Common myeloid progenitor, CD34-positive (primary cell): ENCODE measurements at regions not wholly inside any gene's neighbourhood (a gene's known extent, or its start where the extent isn't known, plus 50 kb on each side); places are given as distances from the start of the nearest gene placed in this dataset.
"Not testable (repeated sequence)": the region's sequence is repeated elsewhere in the genome, so short reads cannot be mapped to it uniquely, and the experiment has no call there.

Experiments
- CTCF ChIA-PET: fragments of 350-600 bp; sonication (Branson Sonifier 250); formaldehyde crosslinking; loops from one replicate; lab custom pipeline; 2021; ENCODE audit warnings: antibody characterized with exemption; lab: Charles Lee
- POLR2A ChIA-PET: fragments of 350-600 bp; sonication (Branson Sonifier 250); formaldehyde crosslinking; loops from one replicate; lab custom pipeline; 2021; ENCODE audit warnings: antibody characterized with exemption; lab: Charles Lee
- DNase-seq, 3 donors: peaks; one replicate each; pipeline versions ENCODE4 v3.0.0 to v3.0.0-alpha.2; 2013
- H3K27ac ChIP-seq, 2 experiments: 1 replicate in 1 of 2; 2 replicates in 1 of 2; pipeline ENCODE4 v1.7.0; 2013; ENCODE audit warnings: inconsistent platforms in 2 of 2, low read length in 2 of 2, mild to moderate bottlenecking in 2 of 2, low read depth in 1 of 2, moderate library complexity in 1 of 2; ENCODE audit not compliant: severe bottlenecking in 2 of 2, insufficient read depth in 1 of 2, poor library complexity in 1 of 2
- H3K27me3 ChIP-seq, 5 experiments: replicated peaks in 2 of 5; 1 replicate in 3 of 5; 2 replicates in 2 of 5; pipeline versions ENCODE4 v1.6.1 to v1.7.0; 2013; ENCODE audit warnings: low read length in 4 of 5, mild to moderate bottlenecking in 2 of 5, moderate library complexity in 2 of 5, inconsistent platforms in 1 of 5; ENCODE audit not compliant: insufficient read depth in 5 of 5, control insufficient read depth in 4 of 5
- H3K36me3 ChIP-seq, 4 experiments: 1 replicate in 2 of 4; 2 replicates in 2 of 4; pipeline versions ENCODE4 v1.6.1 to v1.7.0; 2013; ENCODE audit warnings: low read length in 3 of 4, control low read depth in 1 of 4, mild to moderate bottlenecking in 1 of 4; ENCODE audit not compliant: control insufficient read depth in 4 of 4, insufficient read depth in 4 of 4
- H3K4me1 ChIP-seq, 4 experiments: 1 replicate in 3 of 4; 2 replicates in 1 of 4; pipeline versions ENCODE4 v1.6.1 to v1.7.1; 2013; ENCODE audit warnings: low read length in 3 of 4, mild to moderate bottlenecking in 3 of 4, control low read depth in 1 of 4, inconsistent platforms in 1 of 4, moderate library complexity in 1 of 4; ENCODE audit not compliant: control insufficient read depth in 4 of 4, insufficient read depth in 4 of 4; ENCODE audit errors: control extremely low read depth in 1 of 4
- H3K4me3 ChIP-seq, 7 experiments: 1 replicate in 4 of 7; 2 replicates in 3 of 7; pipeline versions ENCODE4 v1.5.1 to v1.7.0; 2013; ENCODE audit warnings: mild to moderate bottlenecking in 7 of 7, low read length in 6 of 7, moderate library complexity in 6 of 7, inconsistent platforms in 2 of 7, low read depth in 2 of 7, control low read depth in 1 of 7; ENCODE audit not compliant: insufficient read depth in 4 of 7, control insufficient read depth in 1 of 7; ENCODE audit errors: extremely low read depth in 1 of 7
- H3K9me3 ChIP-seq, 5 experiments: 1 replicate in 4 of 5; 2 replicates in 1 of 5; pipeline versions ENCODE4 v1.6.1 to v1.7.1; 2013; ENCODE audit warnings: low read length in 4 of 5, mild to moderate bottlenecking in 2 of 5, inconsistent platforms in 1 of 5, low read depth in 1 of 5, moderate library complexity in 1 of 5; ENCODE audit not compliant: control insufficient read depth in 4 of 5, insufficient read depth in 2 of 5; ENCODE audit errors: control extremely low read depth in 1 of 5
- WGBS: methylation state at CpG from one replicate; pipeline ENCODE4 v1.1.5; 2013; ENCODE audit not compliant: insufficient coverage; 5-methylcytosine and 5-hydroxymethylcytosine counted together

- POLR2A ChIA-PET, result no interaction called here
- no peak for DNase-seq
- H3K9me3 ChIP-seq, result peaks cover 0 to 3% (median 0%) of the 10 kb centered on the region in 5 experiments
- WGBS, result 94% methylated on average over 9 of the region's 30 CpGs
- CTCF ChIA-PET, result no interaction called here
- H3K4me3 ChIP-seq, result no peak overlapping the region
- H3K27ac ChIP-seq, result no peak overlapping the region
- H3K36me3 ChIP-seq, result no peaks in the 10 kb centered on the region
- H3K4me1 ChIP-seq, result no peaks in the 10 kb centered on the region
- peaks cover 0 to 4% (median 0%) of the 10 kb centered on the region in 5 experiments for H3K27me3 ChIP-seq
Observed at GRCh38 chr2:180873219-180873618, 107.2 kb upstream of the UBE2E3 start.

DNA sequence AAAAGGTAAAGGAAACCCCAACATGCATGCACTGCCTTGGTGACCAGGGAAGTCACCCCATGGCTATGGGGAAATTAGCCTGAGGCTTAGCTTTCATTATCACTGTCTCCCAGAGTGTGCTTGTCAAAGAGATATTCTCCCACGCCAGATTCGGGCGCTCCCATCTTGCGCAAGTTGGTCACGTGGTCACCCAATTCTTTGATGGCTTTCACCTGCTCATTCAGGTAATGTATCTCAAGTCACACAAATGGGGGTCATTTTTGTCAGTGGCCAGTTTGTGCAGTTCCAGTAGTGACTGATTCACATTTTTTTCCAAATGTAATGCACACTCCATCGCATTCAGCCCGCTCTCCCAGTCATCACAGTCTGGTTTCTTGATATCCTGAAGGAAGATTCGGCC lies 107.6 kb upstream of the UBE2E3 start:
- 95% methylated on average over 5 of the region's 8 CpGs for WGBS
- H3K27me3 ChIP-seq, H3K4me1 ChIP-seq, H3K36me3 ChIP-seq, DNase-seq, H3K4me3 ChIP-seq, H3K9me3 ChIP-seq, POLR2A ChIA-PET, CTCF ChIA-PET, H3K27ac ChIP-seq: not testable (repeated sequence)

GRCh38 chr2:180872255-180872654 lies 108.2 kb upstream of the UBE2E3 start:
- Histone ChIP-seq H3K4me1 (no peaks in the 10 kb centered on the region), H3K9me3 (no peaks in the 10 kb centered on the region), H3K36me3 (no peaks in the 10 kb centered on the region), H3K27me3 (peaks cover 0 to 4% (median 0%) of the 10 kb centered on the region in 5 experiments), H3K4me3 (no peak overlapping the region), H3K27ac (no peak overlapping the region)
- ChIA-PET CTCF (no interaction called here), POLR2A (no interaction called here)
- WGBS, result no CpG with 5 or more reads among the region's 1 CpG
- no peak for DNase-seq

DNA sequence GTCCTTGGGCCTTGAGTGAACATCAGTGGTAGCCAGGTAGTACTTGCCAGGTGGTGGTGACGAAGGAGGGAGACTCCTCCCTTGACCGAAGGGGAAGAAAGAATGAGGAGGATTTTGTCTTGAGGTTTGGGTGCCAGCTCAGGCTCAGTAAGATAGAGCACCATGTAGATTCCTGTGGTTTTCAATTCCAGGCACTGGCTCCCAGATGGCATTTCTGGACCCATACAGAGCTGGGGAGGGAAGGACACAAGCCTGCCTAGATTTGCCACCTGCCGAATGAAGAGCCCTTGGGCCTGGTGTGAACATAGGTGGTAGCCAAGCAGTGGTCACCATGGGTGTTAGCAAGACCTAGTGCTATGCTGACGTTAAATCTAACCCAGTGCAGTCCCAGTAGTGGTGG lies 108.8 kb upstream of the UBE2E3 start:
- no peak for DNase-seq
- Histone ChIP-seq H3K36me3 (no peaks in the 10 kb centered on the region), H3K4me1 (no peaks in the 10 kb centered on the region), H3K27me3 (peaks cover 0 to 4% (median 0%) of the 10 kb centered on the region in 5 experiments), H3K27ac (no peak overlapping the region), H3K9me3 (no peaks in the 10 kb centered on the region), H3K4me3 (no peak overlapping the region)
- 64% methylated on average over 3 of the region's 4 CpGs for WGBS
- CTCF ChIA-PET, result no interaction called here
- POLR2A ChIA-PET, result no interaction called here

GRCh38 chr2:180849851-180850250 lies 130.6 kb upstream of the UBE2E3 start:
- POLR2A ChIA-PET, result no interaction called here

DNA sequence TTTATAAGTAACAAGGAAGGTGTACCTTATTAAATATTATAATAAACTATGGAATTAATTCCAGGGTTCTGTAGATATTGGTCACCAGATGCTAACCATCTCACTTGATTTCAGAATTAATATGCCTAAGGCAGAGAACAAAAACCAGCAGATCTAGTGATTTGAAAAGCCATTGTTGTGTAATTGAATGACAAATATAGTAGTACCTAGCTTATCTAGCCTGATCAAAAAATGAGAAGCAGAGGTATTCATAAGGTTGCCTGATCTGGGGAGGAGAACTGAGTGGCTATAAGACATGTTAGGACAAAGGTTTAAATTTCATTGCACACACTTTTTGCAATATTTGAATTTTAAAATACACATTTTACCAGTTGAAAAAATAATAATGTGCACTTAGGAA lies 132.0 kb upstream of the UBE2E3 start:
- POLR2A ChIA-PET, result no interaction called here
- no peak for DNase-seq
- H3K4me3 ChIP-seq, result no peak overlapping the region
- H3K9me3 ChIP-seq, result no peaks in the 10 kb centered on the region
- H3K4me1 ChIP-seq, result no peaks in the 10 kb centered on the region
- no peaks in the 10 kb centered on the region for H3K36me3 ChIP-seq
- CTCF ChIA-PET, result no interaction called here
- H3K27me3 ChIP-seq, result no peaks in the 10 kb centered on the region
- no peak overlapping the region for H3K27ac ChIP-seq

More at GRCh38 chr2:180849851-180850250, 130.6 kb upstream of the UBE2E3 start:
- Histone ChIP-seq H3K27ac (no peak overlapping the region), H3K4me3 (no peak overlapping the region), H3K9me3 (no peaks in the 10 kb centered on the region), H3K27me3 (no peaks in the 10 kb centered on the region), H3K36me3 (no peaks in the 10 kb centered on the region), H3K4me1 (no peaks in the 10 kb centered on the region)
- no CpG with 5 or more reads among the region's 2 CpGs for WGBS
- no peak for DNase-seq
- CTCF ChIA-PET, result no interaction called here

DNA sequence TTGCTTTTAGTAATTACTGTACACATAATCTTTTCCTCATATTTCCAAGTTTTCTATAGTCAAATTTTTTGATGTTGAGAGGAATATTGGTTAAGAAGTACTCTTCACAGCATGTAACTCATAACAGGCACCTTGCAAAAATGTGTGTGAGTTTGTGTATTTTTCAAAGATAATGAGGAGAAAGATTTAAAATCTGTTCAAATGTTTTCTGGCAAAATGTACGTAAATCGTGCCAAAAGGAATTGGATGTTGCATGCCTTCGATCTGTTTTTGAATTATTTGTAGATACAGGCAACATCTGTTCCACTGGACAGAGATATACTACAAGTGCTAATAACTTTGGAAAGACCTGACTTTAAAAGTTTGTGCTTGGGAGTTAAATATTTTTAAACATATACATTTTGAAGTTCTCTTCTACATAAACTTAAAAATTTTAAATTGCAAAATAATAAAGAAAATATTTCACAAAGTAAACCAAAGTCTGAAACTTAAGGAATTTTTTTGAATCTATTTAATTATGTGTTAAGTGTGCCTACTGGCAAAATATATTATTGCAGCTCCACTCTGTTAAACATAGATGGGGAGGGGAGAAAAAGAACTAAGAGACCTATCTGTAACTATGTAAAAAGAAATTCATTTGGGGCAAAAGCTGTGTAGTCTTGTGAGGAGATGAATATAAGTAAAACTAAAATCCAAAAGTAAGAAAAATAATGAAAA lies 133.5 kb upstream of the UBE2E3 start:
- no peaks in the 10 kb centered on the region for H3K4me1 ChIP-seq
- no peak overlapping the region for H3K27ac ChIP-seq
- DNase-seq, result no peak
- no peaks in the 10 kb centered on the region for H3K36me3 ChIP-seq
- H3K27me3 ChIP-seq, result no peaks in the 10 kb centered on the region
- WGBS, result 96% methylated on average over 3 of the region's 3 CpGs
- ChIA-PET CTCF (no interaction called here), POLR2A (no interaction called here)
- H3K4me3 ChIP-seq, result no peak overlapping the region
- no peaks in the 10 kb centered on the region for H3K9me3 ChIP-seq
